Testis (tissue), 2 donors: ENCODE measurements at regions not wholly inside any gene's neighbourhood (a gene's known extent, or its start where the extent isn't known, plus 50 kb on each side); places are given as distances from the start of the nearest gene placed in this dataset.

Experiments used
- POLR2A ChIP-seq: fragments of 450-650 bp; IDR thresholded peaks from one replicate; pipeline ENCODE4 v1.6.1; 2017; ENCODE audit warnings: antibody characterized with exemption, mild to moderate bottlenecking, moderate library complexity
- TF ChIP-seq, protein P1 (sequence below), 3 experiments: fragments of 450-650 bp in 2 of 3; fragments of 200-600 bp in 1 of 3; sonication (generic) in 1 of 3; IDR thresholded peaks; one replicate each; pipeline ENCODE4 v1.5.1; 2016 to 2019; ENCODE audit warnings: antibody characterized with exemption in 3 of 3, mild to moderate bottlenecking in 2 of 3, moderate library complexity in 1 of 3

DNA sequence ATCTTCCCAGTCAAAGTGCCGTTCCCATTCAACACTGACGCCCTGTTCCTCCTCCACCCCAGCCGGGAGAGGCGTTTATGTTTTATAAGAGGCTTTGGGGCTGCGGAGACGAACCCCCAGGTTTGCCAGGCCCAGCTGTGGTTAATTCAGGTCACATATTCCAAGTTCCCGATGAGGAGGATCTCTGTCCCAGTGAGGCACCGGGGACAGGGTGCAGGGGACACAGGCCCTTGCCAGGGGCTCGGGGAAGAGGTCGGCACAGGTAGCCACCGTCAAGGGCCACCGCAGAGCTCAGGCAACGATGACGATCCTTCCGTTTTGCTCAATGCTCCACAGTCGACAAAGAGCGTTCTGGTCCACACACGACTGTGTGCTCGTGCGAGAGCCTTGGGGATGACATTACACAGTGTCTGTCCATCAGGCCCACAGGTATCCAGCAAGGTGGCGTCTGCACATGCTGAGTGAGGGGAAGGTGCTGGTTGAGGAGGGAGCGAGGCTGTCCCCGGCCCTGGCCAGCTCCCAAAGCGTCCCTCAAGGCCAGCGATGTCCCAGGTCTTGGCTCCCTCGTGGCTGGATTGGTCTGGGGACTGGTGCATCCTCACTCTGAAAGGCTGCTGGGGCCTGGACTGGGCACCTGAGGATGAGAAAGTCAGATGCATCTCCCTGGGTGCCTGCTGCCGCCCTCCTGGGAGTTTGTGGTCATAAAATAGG lies 189.2 kb upstream of the C14orf180 start:
- TF ChIP-seq, protein P1, sequence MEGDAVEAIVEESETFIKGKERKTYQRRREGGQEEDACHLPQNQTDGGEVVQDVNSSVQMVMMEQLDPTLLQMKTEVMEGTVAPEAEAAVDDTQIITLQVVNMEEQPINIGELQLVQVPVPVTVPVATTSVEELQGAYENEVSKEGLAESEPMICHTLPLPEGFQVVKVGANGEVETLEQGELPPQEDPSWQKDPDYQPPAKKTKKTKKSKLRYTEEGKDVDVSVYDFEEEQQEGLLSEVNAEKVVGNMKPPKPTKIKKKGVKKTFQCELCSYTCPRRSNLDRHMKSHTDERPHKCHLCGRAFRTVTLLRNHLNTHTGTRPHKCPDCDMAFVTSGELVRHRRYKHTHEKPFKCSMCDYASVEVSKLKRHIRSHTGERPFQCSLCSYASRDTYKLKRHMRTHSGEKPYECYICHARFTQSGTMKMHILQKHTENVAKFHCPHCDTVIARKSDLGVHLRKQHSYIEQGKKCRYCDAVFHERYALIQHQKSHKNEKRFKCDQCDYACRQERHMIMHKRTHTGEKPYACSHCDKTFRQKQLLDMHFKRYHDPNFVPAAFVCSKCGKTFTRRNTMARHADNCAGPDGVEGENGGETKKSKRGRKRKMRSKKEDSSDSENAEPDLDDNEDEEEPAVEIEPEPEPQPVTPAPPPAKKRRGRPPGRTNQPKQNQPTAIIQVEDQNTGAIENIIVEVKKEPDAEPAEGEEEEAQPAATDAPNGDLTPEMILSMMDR (IDR thresholded peaks at IDR 0.05) = no peak
- TF ChIP-seq POLR2A = no peak
